ENCODE measurements at regions not wholly inside any gene's neighbourhood (a gene's known extent, or its start where the extent isn't known, plus 50 kb on each side); places are given as distances from the start of the nearest gene placed in this dataset.

- no peak for TF ChIP-seq CTCF (IDR thresholded peaks at IDR 0.05; ENCODE audit: poor library complexity, severe bottlenecking)
- no peak for TF ChIP-seq EP300 (conservative IDR thresholded peaks at IDR 0.05; ENCODE audit: poor library complexity, severe bottlenecking)
- TF ChIP-seq EZH2 (IDR thresholded peaks at IDR 0.05; ENCODE audit: borderline replicate concordance, insufficient read depth, low read length, poor library complexity, severe bottlenecking) = no peak
These were observed 83.0 kb upstream of the TGFBR2 start for GRCh38 chr3:30523366-30523765.

All from neural cell (in vitro differentiated cells).